NCI-H748 treated with DMSO at 0.1 percent for 48 hours (cell line): ENCODE measurements at regions not wholly inside any gene's neighbourhood (a gene's known extent, or its start where the extent isn't known, plus 50 kb on each side); places are given as distances from the start of the nearest gene placed in this dataset.

Source experiments
- DNase-seq: peaks from one replicate; lab custom pipeline; 2025; lab: John Stamatoyannopoulos, UW

- DNase-seq, result no peak
Observed at GRCh38 chr6:168132531-168133167, 53.6 kb upstream of the FRMD1 start.

GRCh38 chr6:168131464-168132415, 52.7 kb upstream of the FRMD1 start:
- no peak for DNase-seq

GRCh38 chr6:168130697-168131371, 51.8 kb upstream of the FRMD1 start:
- DNase-seq, result no peak

- no peak for DNase-seq
Observed at GRCh38 chr6:168130168-168130696, 51.2 kb upstream of the FRMD1 start.

- DNase-seq, result no peak
Observed at GRCh38 chr6:168129292-168130167, 50.5 kb upstream of the FRMD1 start.

GRCh38 chr6:168128631-168129291, 49.7 kb upstream of the FRMD1 start:
- DNase-seq, result no peak
